Neural progenitor cell (in vitro differentiated cells): ENCODE measurements at regions not wholly inside any gene's neighbourhood (a gene's known extent, or its start where the extent isn't known, plus 50 kb on each side); places are given as distances from the start of the nearest gene placed in this dataset.
A peak's percentile ranks its signal among the peaks of the same experiment; 100 is the strongest.

Experiments used
- DNase-seq: peaks from one replicate; pipeline ENCODE4 v3.0.0-alpha.2; 2016; ENCODE audit warnings: low spot score
- H2AFZ ChIP-seq: fragments of 200-600 bp; sonication (generic); replicated peaks from 2 replicates; pipeline ENCODE4 v1.6.1; 2016; ENCODE audit warnings: antibody characterized with exemption
- H3F3A ChIP-seq: fragments of 200-600 bp; sonication (generic); 2 replicates; pipeline ENCODE4 v1.6.1; 2016; ENCODE audit warnings: antibody characterized with exemption, low read depth
- H3K27ac ChIP-seq: fragments of 200-600 bp; sonication (generic); 2 replicates; pipeline ENCODE4 v1.5.1; 2016; ENCODE audit warnings: mild to moderate bottlenecking
- H3K27me3 ChIP-seq: fragments of 200-600 bp; sonication (generic); 2 replicates; pipeline ENCODE4 v1.6.1; 2016; ENCODE audit warnings: mild to moderate bottlenecking, moderate library complexity
- H3K36me3 ChIP-seq: fragments of 200-600 bp; sonication (generic); 2 replicates; pipeline ENCODE4 v1.5.1; 2016
- H3K4me1 ChIP-seq: fragments of 200-600 bp; sonication (generic); 2 replicates; pipeline ENCODE4 v1.6.1; 2016; ENCODE audit warnings: mixed run types
- H3K4me2 ChIP-seq: fragments of 200-600 bp; sonication (generic); 2 replicates; pipeline ENCODE4 v1.6.1; 2016
- H3K4me3 ChIP-seq: fragments of 200-600 bp; sonication (generic); 2 replicates; pipeline ENCODE4 v1.5.1; 2016
- H3K79me2 ChIP-seq: fragments of 200-600 bp; sonication (generic); 2 replicates; pipeline ENCODE4 v1.6.1; 2016; ENCODE audit warnings: low read depth
- H3K9ac ChIP-seq: fragments of 200-600 bp; sonication (generic); 2 replicates; pipeline ENCODE4 v1.6.1; 2016
- H3K9me3 ChIP-seq: fragments of 200-600 bp; sonication (generic); 2 replicates; pipeline ENCODE4 v1.5.1; 2016; ENCODE audit warnings: low read depth
- H4K20me1 ChIP-seq: fragments of 200-600 bp; sonication (generic); 2 replicates; pipeline ENCODE4 v1.6.1; 2016; ENCODE audit warnings: low read depth
- H3K27ac Mint-ChIP-seq: 3 replicates; pipeline ENCODE4 v1.8.0; 2021; ENCODE audit warnings: mixed read lengths
- H3K27me3 Mint-ChIP-seq: 2 replicates; pipeline ENCODE4 v1.8.0; 2022; ENCODE audit warnings: low read depth, mild to moderate bottlenecking, inconsistent platforms, moderate library complexity, mixed read lengths; ENCODE audit not compliant: insufficient read depth
- H3K36me3 Mint-ChIP-seq: 3 replicates; pipeline ENCODE4 v1.8.0; 2021; ENCODE audit warnings: mixed read lengths
- H3K4me1 Mint-ChIP-seq: 3 replicates; pipeline ENCODE4 v1.8.0; 2021; ENCODE audit warnings: mixed read lengths
- H3K4me3 Mint-ChIP-seq: 3 replicates; pipeline ENCODE4 v1.8.0; 2021; ENCODE audit warnings: mild to moderate bottlenecking, moderate library complexity, mixed read lengths
- H3K9me3 Mint-ChIP-seq: 3 replicates; pipeline ENCODE4 v1.8.0; 2020; ENCODE audit warnings: mixed read lengths
- EZH2 ChIP-seq: fragments of 200-600 bp; sonication (generic); IDR thresholded peaks from 2 replicates; pipeline ENCODE4 v1.6.1; 2017; ENCODE audit warnings: antibody characterized with exemption, mild to moderate bottlenecking, moderate library complexity
- EZH2phosphoT487 ChIP-seq: fragments of 200-600 bp; sonication (generic); IDR thresholded peaks from 2 replicates; pipeline ENCODE4 v1.6.1; 2017; ENCODE audit warnings: antibody characterized with exemption
- TF ChIP-seq, protein P1 (sequence below): fragments of 200-600 bp; sonication (generic); IDR thresholded peaks from 2 replicates; pipeline ENCODE4 v1.5.1; 2017; ENCODE audit warnings: antibody characterized with exemption, mild to moderate bottlenecking

DNA sequence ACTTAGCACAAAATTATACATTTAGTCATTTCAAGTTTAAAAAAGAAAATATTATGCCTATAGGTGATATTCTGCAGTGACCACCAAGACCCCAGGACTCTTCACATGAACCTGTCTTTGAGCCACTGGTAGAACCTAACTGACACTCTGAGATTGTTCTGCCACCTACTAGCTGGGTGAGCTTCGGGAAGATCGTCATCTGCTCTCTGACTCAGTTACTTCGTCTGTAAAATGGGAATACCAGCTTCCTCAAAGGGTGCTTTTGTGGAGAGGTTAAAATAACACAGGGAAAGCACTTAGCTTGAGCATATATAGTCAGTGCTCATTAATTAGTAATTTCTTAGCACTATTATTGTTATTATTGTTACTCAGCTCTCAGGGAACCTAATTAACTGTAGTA, 228.5 kb upstream of the JUN start:
- no peak for DNase-seq
- no peak overlapping the region for H3K9ac ChIP-seq
- peaks cover 50% of the 10 kb centered on the region for H3K4me1 Mint-ChIP-seq
- no peak overlapping the region for H3K27ac ChIP-seq
- no peaks in the 10 kb centered on the region for H3K9me3 Mint-ChIP-seq
- H3K4me3 Mint-ChIP-seq: no peak overlapping the region
- no peaks in the 10 kb centered on the region for H3K79me2 ChIP-seq
- no peak overlapping the region for H3K4me3 ChIP-seq
- H3K27me3 ChIP-seq: peaks cover 67% of the 10 kb centered on the region
- no peak for TF ChIP-seq EZH2
- TF ChIP-seq, protein P1, sequence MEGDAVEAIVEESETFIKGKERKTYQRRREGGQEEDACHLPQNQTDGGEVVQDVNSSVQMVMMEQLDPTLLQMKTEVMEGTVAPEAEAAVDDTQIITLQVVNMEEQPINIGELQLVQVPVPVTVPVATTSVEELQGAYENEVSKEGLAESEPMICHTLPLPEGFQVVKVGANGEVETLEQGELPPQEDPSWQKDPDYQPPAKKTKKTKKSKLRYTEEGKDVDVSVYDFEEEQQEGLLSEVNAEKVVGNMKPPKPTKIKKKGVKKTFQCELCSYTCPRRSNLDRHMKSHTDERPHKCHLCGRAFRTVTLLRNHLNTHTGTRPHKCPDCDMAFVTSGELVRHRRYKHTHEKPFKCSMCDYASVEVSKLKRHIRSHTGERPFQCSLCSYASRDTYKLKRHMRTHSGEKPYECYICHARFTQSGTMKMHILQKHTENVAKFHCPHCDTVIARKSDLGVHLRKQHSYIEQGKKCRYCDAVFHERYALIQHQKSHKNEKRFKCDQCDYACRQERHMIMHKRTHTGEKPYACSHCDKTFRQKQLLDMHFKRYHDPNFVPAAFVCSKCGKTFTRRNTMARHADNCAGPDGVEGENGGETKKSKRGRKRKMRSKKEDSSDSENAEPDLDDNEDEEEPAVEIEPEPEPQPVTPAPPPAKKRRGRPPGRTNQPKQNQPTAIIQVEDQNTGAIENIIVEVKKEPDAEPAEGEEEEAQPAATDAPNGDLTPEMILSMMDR: no peak
- no peak for TF ChIP-seq EZH2phosphoT487
- H3K9me3 ChIP-seq: no peaks in the 10 kb centered on the region
- no peak overlapping the region for H3K4me2 ChIP-seq
- no peaks in the 10 kb centered on the region for H3K36me3 Mint-ChIP-seq
- no peaks in the 10 kb centered on the region for H3K36me3 ChIP-seq
- peaks cover 8% of the 10 kb centered on the region for H3F3A ChIP-seq
- H4K20me1 ChIP-seq: no peaks in the 10 kb centered on the region
- no peak overlapping the region for H3K27ac Mint-ChIP-seq
- no peak overlapping the region for H2AFZ ChIP-seq
- H3K4me1 ChIP-seq: peaks cover 17% of the 10 kb centered on the region
- peaks cover 4% of the 10 kb centered on the region for H3K27me3 Mint-ChIP-seq

DNA sequence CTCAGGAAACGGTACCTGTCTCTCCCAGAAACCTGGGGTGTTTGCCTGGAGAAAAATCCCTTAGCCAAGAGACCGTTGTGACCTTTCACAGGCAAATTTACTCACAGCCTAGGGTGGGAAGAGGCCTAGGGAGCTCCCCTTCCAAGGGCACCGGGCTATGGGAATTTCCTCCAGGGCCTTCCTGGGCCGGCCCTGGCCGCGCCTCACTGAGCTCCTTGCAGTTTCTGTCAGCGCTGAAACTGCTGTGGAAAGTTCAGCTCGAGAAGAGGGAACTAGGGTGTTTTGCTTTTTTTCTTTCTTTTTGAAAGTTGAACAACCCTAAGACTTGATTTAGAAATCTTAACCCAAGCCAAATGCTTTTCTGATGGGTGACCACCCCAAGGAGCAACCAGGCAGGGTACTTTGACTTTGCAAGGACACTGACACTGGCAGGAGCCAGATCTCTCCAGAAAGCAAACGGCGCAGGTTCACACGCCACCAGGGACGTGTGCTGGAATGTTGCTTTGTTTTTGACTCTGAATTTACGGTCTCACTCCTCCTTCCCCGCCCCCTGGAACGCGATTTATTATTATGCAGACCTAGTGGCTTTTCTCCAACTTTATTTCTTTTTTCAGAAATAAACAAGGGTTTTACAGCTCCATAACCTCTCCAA, 229.6 kb upstream of the JUN start:
- H3K4me2 ChIP-seq: no peak overlapping the region
- H4K20me1 ChIP-seq: no peaks in the 10 kb centered on the region
- no peaks in the 10 kb centered on the region for H3K79me2 ChIP-seq
- Mint-ChIP-seq H3K27me3 (peaks cover 7% of the 10 kb centered on the region), H3K4me1 (peaks cover 52% of the 10 kb centered on the region), H3K27ac (peak overlapping the region; percentile 62), H3K4me3 (no peak overlapping the region), H3K9me3 (no peaks in the 10 kb centered on the region), H3K36me3 (no peaks in the 10 kb centered on the region)
- peaks cover 17% of the 10 kb centered on the region for H3K4me1 ChIP-seq
- no peak overlapping the region for H3K9ac ChIP-seq
- no peaks in the 10 kb centered on the region for H3K9me3 ChIP-seq
- peak; percentile 56 for DNase-seq
- peaks cover 8% of the 10 kb centered on the region for H3F3A ChIP-seq
- TF ChIP-seq EZH2: no peak
- TF ChIP-seq EZH2phosphoT487: peak; percentile 63
- TF ChIP-seq, protein P1: no peak
- H3K36me3 ChIP-seq: no peaks in the 10 kb centered on the region
- H3K27ac ChIP-seq: no peak overlapping the region
- peaks cover 67% of the 10 kb centered on the region for H3K27me3 ChIP-seq
- H2AFZ ChIP-seq: peak overlapping the region; percentile 12
- no peak overlapping the region for H3K4me3 ChIP-seq

DNA sequence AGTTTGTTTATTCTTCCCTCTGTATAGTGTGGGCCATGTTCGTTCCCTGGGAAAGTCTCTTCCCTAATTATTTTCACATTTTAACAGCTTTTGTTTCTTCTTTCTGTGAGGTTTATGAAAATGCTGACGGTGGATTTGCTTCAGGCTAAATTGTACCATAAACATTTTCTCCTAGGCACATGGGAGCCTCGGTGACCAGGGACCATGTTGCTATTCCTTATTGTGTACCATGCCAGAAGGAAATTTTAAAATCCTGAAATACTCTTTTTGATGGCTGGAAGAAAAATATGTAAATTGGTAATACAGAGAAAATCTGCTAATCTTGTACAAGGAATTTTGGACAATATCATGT, 230.1 kb upstream of the JUN start:
- H3K4me3 ChIP-seq: no peak overlapping the region
- H3K27ac Mint-ChIP-seq: peak overlapping the region; percentile 62
- no peak overlapping the region for H3K4me3 Mint-ChIP-seq
- peaks cover 51% of the 10 kb centered on the region for H3K4me1 Mint-ChIP-seq
- no peaks in the 10 kb centered on the region for H3K9me3 Mint-ChIP-seq
- H3K9ac ChIP-seq: no peak overlapping the region
- peaks cover 7% of the 10 kb centered on the region for H3K27me3 Mint-ChIP-seq
- TF ChIP-seq EZH2phosphoT487: peak; percentile 33
- TF ChIP-seq EZH2: no peak
- TF ChIP-seq, protein P1: no peak
- H2AFZ ChIP-seq: no peak overlapping the region
- H3K4me2 ChIP-seq: no peak overlapping the region
- H3K9me3 ChIP-seq: no peaks in the 10 kb centered on the region
- no peaks in the 10 kb centered on the region for H3K36me3 Mint-ChIP-seq
- H3F3A ChIP-seq: peaks cover 8% of the 10 kb centered on the region
- no peak overlapping the region for H3K27ac ChIP-seq
- H3K36me3 ChIP-seq: no peaks in the 10 kb centered on the region
- H3K79me2 ChIP-seq: no peaks in the 10 kb centered on the region
- peaks cover 17% of the 10 kb centered on the region for H3K4me1 ChIP-seq
- DNase-seq: no peak
- H4K20me1 ChIP-seq: no peaks in the 10 kb centered on the region
- peaks cover 67% of the 10 kb centered on the region for H3K27me3 ChIP-seq
